Fibroblast of lung (primary cell): ENCODE measurements at regions not wholly inside any gene's neighbourhood (a gene's known extent, or its start where the extent isn't known, plus 50 kb on each side); places are given as distances from the start of the nearest gene placed in this dataset.

Experiments used
- DNase-seq, 2 donors: peaks; one replicate each; pipeline versions ENCODE4 v3.0.0 to v3.0.0-alpha.2; 2010; ENCODE audit warnings: low read depth in 2 of 2
- H2AFZ ChIP-seq: 2 replicates; pipeline ENCODE4 v1.5.1; 2012; ENCODE audit warnings: low read length, control low read depth, inconsistent platforms
- H3K27ac ChIP-seq: 2 replicates; pipeline ENCODE4 v1.5.1; 2011; ENCODE audit warnings: low read length, control low read depth; ENCODE audit not compliant: insufficient read depth
- H3K27me3 ChIP-seq: 2 replicates; pipeline ENCODE4 v1.5.1; 2011; ENCODE audit warnings: mild to moderate bottlenecking, low read length; ENCODE audit not compliant: control insufficient read depth, insufficient read depth
- H3K36me3 ChIP-seq: 2 replicates; pipeline ENCODE4 v1.5.1; 2011; ENCODE audit warnings: low read length; ENCODE audit not compliant: control insufficient read depth, insufficient read depth
- H3K4me1 ChIP-seq: 2 replicates; pipeline ENCODE4 v1.5.1; 2011; ENCODE audit warnings: low read length; ENCODE audit not compliant: control insufficient read depth, insufficient read depth; ENCODE audit errors: extremely low read depth
- H3K4me2 ChIP-seq: 2 replicates; pipeline ENCODE4 v1.5.1; 2011; ENCODE audit warnings: low read length, control low read depth; ENCODE audit not compliant: insufficient read depth; ENCODE audit errors: extremely low read depth
- H3K4me3 ChIP-seq, 4 experiments: fragments of 200-600 bp in 1 of 4; sonication (generic) in 1 of 4; replicated peaks in 1 of 4; 2 replicates each; pipeline ENCODE4 v1.5.1; 2011 to 2016; ENCODE audit warnings: low read length in 4 of 4, low read depth in 3 of 4, mild to moderate bottlenecking in 3 of 4, control low read depth in 2 of 4, inconsistent platforms in 1 of 4, mixed read lengths in 1 of 4; ENCODE audit not compliant: insufficient read depth in 1 of 4; ENCODE audit errors: control extremely low read depth in 1 of 4
- H3K79me2 ChIP-seq: 2 replicates; pipeline ENCODE4 v1.5.1; 2012; ENCODE audit warnings: mild to moderate bottlenecking, low read length, inconsistent platforms; ENCODE audit not compliant: control insufficient read depth, insufficient read depth
- H3K9ac ChIP-seq: 2 replicates; pipeline ENCODE4 v1.5.1; 2011; ENCODE audit warnings: mild to moderate bottlenecking, low read length, control low read depth; ENCODE audit not compliant: insufficient read depth
- H3K9me3 ChIP-seq: 2 replicates; pipeline ENCODE4 v1.5.1; 2012; ENCODE audit warnings: low read depth, low read length; ENCODE audit not compliant: control insufficient read depth, insufficient read depth
- H4K20me1 ChIP-seq: 2 replicates; pipeline ENCODE4 v1.5.1; 2011; ENCODE audit warnings: low read length; ENCODE audit not compliant: control insufficient read depth, insufficient read depth; ENCODE audit errors: extremely low read depth
- EZH2 ChIP-seq: IDR thresholded peaks from 2 replicates; pipeline ENCODE4 v1.5.1; 2012; ENCODE audit warnings: low read length, control low read depth, mild to moderate bottlenecking; ENCODE audit errors: missing control alignments
- TF ChIP-seq, protein P1 (sequence below), 2 donors: IDR thresholded peaks in 1 of 2; conservative IDR thresholded peaks in 1 of 2; 1 replicate in 1 of 2; 2 replicates in 1 of 2; pipeline ENCODE4 v1.5.1; 2011 to 2012; ENCODE audit warnings: low read length in 2 of 2, control low read depth in 1 of 2, inconsistent platforms in 1 of 2, low read depth in 1 of 2, mild to moderate bottlenecking in 1 of 2

DNA sequence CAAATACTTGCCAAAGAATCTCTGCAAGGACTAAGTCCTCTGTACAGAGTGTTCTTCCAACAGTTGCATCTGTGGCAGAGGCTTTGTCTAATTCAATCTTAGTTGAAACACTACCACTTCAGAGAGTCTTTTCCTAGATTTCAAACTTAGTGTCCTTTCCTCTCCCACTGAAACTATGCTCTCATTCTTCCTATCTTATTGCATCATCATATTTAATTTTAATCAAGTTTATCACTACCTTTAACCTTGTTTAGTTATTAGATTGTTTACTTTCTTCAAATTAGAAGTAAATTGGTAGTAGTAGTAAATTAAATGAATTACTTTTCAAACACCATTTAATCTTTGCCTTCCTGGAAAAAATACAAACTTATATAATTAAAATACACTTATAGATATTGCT is 1082.3 kb upstream of the PABPC4L start:
- Histone ChIP-seq H3K4me2 (no peak overlapping the region), H3K4me3 (no peak overlapping the region), H4K20me1 (no peaks in the 10 kb centered on the region), H3K27me3 (no peaks in the 10 kb centered on the region), H3K27ac (no peak overlapping the region), H2AFZ (no peak overlapping the region), H3K4me1 (no peaks in the 10 kb centered on the region), H3K9ac (no peak overlapping the region), H3K79me2 (no peaks in the 10 kb centered on the region), H3K9me3 (no peaks in the 10 kb centered on the region), H3K36me3 (no peaks in the 10 kb centered on the region)
- no peak for TF ChIP-seq EZH2
- TF ChIP-seq, protein P1, sequence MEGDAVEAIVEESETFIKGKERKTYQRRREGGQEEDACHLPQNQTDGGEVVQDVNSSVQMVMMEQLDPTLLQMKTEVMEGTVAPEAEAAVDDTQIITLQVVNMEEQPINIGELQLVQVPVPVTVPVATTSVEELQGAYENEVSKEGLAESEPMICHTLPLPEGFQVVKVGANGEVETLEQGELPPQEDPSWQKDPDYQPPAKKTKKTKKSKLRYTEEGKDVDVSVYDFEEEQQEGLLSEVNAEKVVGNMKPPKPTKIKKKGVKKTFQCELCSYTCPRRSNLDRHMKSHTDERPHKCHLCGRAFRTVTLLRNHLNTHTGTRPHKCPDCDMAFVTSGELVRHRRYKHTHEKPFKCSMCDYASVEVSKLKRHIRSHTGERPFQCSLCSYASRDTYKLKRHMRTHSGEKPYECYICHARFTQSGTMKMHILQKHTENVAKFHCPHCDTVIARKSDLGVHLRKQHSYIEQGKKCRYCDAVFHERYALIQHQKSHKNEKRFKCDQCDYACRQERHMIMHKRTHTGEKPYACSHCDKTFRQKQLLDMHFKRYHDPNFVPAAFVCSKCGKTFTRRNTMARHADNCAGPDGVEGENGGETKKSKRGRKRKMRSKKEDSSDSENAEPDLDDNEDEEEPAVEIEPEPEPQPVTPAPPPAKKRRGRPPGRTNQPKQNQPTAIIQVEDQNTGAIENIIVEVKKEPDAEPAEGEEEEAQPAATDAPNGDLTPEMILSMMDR (conservative IDR thresholded peaks at IDR 0.05 in 1 of 2, IDR thresholded peaks at IDR 0.05 in 1 of 2; ENCODE audit: low read depth in 1 of 2, low read length in 2 of 2): no peak
- no peak for DNase-seq

DNA sequence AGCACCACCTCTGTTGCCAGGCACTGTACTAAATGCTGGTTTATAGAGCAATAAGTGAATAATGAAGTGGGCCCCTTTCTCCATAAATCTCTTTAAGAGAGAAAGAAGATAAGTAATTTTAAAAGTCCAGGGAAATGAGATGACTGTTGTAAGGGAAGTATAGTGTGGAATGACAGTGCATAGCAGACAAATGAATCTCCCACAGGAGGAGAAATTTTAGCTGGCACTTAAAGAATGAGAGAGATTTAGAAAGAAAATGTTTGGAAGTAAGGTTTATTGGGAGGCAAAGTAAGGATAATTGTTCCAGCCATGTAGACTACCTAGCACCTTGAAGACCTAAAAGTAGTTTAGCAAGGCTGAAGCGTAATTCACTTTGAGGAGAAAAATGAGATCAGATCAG is 1081.1 kb upstream of the PABPC4L start:
- DNase-seq: peak in 1 of 2 donors; percentile 27
- no peak overlapping the region for H2AFZ ChIP-seq
- H3K27ac ChIP-seq: no peak overlapping the region
- no peaks in the 10 kb centered on the region for H3K9me3 ChIP-seq
- H3K79me2 ChIP-seq: no peaks in the 10 kb centered on the region
- TF ChIP-seq, protein P1 (conservative IDR thresholded peaks at IDR 0.05 in 1 of 2, IDR thresholded peaks at IDR 0.05 in 1 of 2; ENCODE audit: low read depth in 1 of 2, low read length in 2 of 2): no peak
- no peak for TF ChIP-seq EZH2
- no peak overlapping the region for H3K9ac ChIP-seq
- H4K20me1 ChIP-seq: no peaks in the 10 kb centered on the region
- H3K27me3 ChIP-seq: no peaks in the 10 kb centered on the region
- no peak overlapping the region for H3K4me2 ChIP-seq
- H3K36me3 ChIP-seq: no peaks in the 10 kb centered on the region
- H3K4me3 ChIP-seq: no peak overlapping the region
- peaks cover 4% of the 10 kb centered on the region for H3K4me1 ChIP-seq

DNA sequence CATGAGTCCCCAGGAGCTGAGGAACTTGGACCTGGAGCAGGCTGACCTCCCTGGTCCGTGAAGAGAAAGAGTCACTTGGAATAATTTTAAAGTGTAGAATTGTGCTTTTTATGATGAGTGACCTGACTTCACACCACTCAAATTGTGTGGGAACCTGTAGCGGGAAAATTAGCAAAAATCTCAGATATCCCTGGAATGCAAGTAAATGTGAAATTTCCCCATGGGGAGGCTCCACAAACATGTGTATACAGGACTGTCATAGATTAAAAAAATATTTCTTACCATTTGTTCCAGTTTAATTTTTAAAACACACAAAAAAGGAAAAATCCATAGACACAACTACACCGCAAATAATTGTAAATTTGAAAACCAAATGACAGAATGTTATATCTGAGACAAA is 1079.6 kb upstream of the PABPC4L start:
- no peak overlapping the region for H3K4me2 ChIP-seq
- peak in 1 of 2 donors; percentile 22 for DNase-seq
- TF ChIP-seq, protein P1 (conservative IDR thresholded peaks at IDR 0.05 in 1 of 2, IDR thresholded peaks at IDR 0.05 in 1 of 2; ENCODE audit: low read depth in 1 of 2, low read length in 2 of 2): no peak
- TF ChIP-seq EZH2: no peak
- H3K9ac ChIP-seq: no peak overlapping the region
- peaks cover 8% of the 10 kb centered on the region for H3K4me1 ChIP-seq
- H3K36me3 ChIP-seq: no peaks in the 10 kb centered on the region
- H3K27ac ChIP-seq: no peak overlapping the region
- H3K27me3 ChIP-seq: no peaks in the 10 kb centered on the region
- no peak overlapping the region for H2AFZ ChIP-seq
- H3K4me3 ChIP-seq: no peak overlapping the region
- no peaks in the 10 kb centered on the region for H3K79me2 ChIP-seq
- H4K20me1 ChIP-seq: no peaks in the 10 kb centered on the region
- no peaks in the 10 kb centered on the region for H3K9me3 ChIP-seq
